HepG2 (cell line): ENCODE measurements at regions not wholly inside any gene's neighbourhood (a gene's known extent, or its start where the extent isn't known, plus 50 kb on each side); places are given as distances from the start of the nearest gene placed in this dataset.
A peak's percentile ranks its signal among the peaks of the same experiment; 100 is the strongest.

ENCODE experiments used
- BATF2 ChIP-seq: sonication (generic); formaldehyde crosslinking; IDR thresholded peaks from 2 replicates; pipeline ENCODE4 v1.8.0; 2022; ENCODE audit warnings: mild to moderate bottlenecking, missing genetic modification reagents, moderate library complexity
- BCLAF1 ChIP-seq: fragments of 450-650 bp; IDR thresholded peaks from 2 replicates; pipeline ENCODE4 v1.6.1; 2017; ENCODE audit warnings: mild to moderate bottlenecking
- FOXJ3 ChIP-seq: sonication (generic); formaldehyde crosslinking; IDR thresholded peaks from 2 replicates; pipeline ENCODE4 v1.4.0; 2020; ENCODE audit warnings: missing genetic modification reagents, mild to moderate bottlenecking, borderline replicate concordance
- GABPB1 ChIP-seq: IDR thresholded peaks from 2 replicates; pipeline ENCODE4 v1.6.1; 2016; ENCODE audit warnings: mild to moderate bottlenecking, missing genetic modification reagents, moderate library complexity, missing compliant biosample characterization
- GFI1 ChIP-seq: sonication (generic); formaldehyde crosslinking; IDR thresholded peaks from 2 replicates; pipeline ENCODE4 v1.5.0; 2020; ENCODE audit warnings: missing genetic modification reagents, mild to moderate bottlenecking, borderline replicate concordance
- HNF1A ChIP-seq, 2 experiments: sonication (generic) in 1 of 2; formaldehyde crosslinking in 1 of 2; IDR thresholded peaks; 2 replicates each; pipeline versions ENCODE4 v1.4.0 to v1.6.1; 2016 to 2020; ENCODE audit warnings: borderline replicate concordance in 1 of 2, low read depth in 1 of 2, mild to moderate bottlenecking in 1 of 2, missing genetic modification reagents in 1 of 2
- IKZF1 ChIP-seq: fragments of 450-650 bp; IDR thresholded peaks from 2 replicates; pipeline ENCODE4 v1.7.1; 2016
- PRDM10 ChIP-seq: sonication (generic); formaldehyde crosslinking; IDR thresholded peaks from 2 replicates; pipeline ENCODE4 v1.4.0; 2020; ENCODE audit warnings: low read depth, missing genetic modification reagents
- RFXANK ChIP-seq: IDR thresholded peaks from 2 replicates; pipeline ENCODE4 v1.6.1; 2016
- RXRB ChIP-seq: IDR thresholded peaks from 2 replicates; pipeline ENCODE4 v1.6.1; 2016; ENCODE audit warnings: borderline replicate concordance, missing genetic modification reagents, missing compliant biosample characterization
- SETDB1 ChIP-seq: sonication (generic); formaldehyde crosslinking; IDR thresholded peaks from 2 replicates; pipeline ENCODE4 v1.5.1; 2020; ENCODE audit warnings: missing genetic modification reagents, mild to moderate bottlenecking, borderline replicate concordance
- SKI ChIP-seq: fragments of 450-650 bp; IDR thresholded peaks from one replicate; pipeline ENCODE4 v1.6.1; 2018; ENCODE audit warnings: mild to moderate bottlenecking; ENCODE audit not compliant: partially characterized antibody
- TERF1 ChIP-seq: sonication (generic); formaldehyde crosslinking; IDR thresholded peaks from 2 replicates; pipeline ENCODE4 v1.8.0; 2022; ENCODE audit warnings: mild to moderate bottlenecking, missing genetic modification reagents, moderate library complexity
- TGIF2 ChIP-seq: IDR thresholded peaks from 2 replicates; pipeline ENCODE4 v1.6.1; 2016; ENCODE audit warnings: control low read depth, missing compliant biosample characterization
- ZNF3 ChIP-seq: IDR thresholded peaks from 2 replicates; pipeline ENCODE4 v1.7.0; 2017; ENCODE audit warnings: inconsistent platforms
- ZNF597 ChIP-seq: sonication (generic); formaldehyde crosslinking; IDR thresholded peaks from 2 replicates; pipeline ENCODE4 v1.5.0; 2020; ENCODE audit warnings: missing genetic modification reagents

GRCh38 chr2:160932960-160933359 lies 227.3 kb upstream of the TANK start (continued):
- TF ChIP-seq PRDM10 (CRISPR knock-in tag) (0 out of 2 replicates have a peak, but pooled peaks have one; percentile 59), FOXJ3 (CRISPR knock-in tag) (no peak), SKI (no peak), ZNF3 (CRISPR knock-in tag) (no peak), TERF1 (CRISPR knock-in tag) (no peak), TGIF2 (no peak), IKZF1 (no peak), BCLAF1 (no peak), RXRB (CRISPR knock-in tag) (no peak), RFXANK (CRISPR knock-in tag) (no peak), GABPB1 (CRISPR knock-in tag) (peak; percentile 12; the same call in 1 of the 2 replicates), SETDB1 (CRISPR knock-in tag) (no peak), GFI1 (CRISPR knock-in tag) (no peak), BATF2 (CRISPR knock-in tag) (no peak), HNF1A (IDR thresholded peaks at IDR 0.05; ENCODE audit: low read depth) (no peak), HNF1A (CRISPR knock-in tag; IDR thresholded peaks at IDR 0.05; ENCODE audit: borderline replicate concordance) (no peak), ZNF597 (no peak)
